Left ventricle myocardium inferior (tissue), 1 donor: ENCODE measurements at regions not wholly inside any gene's neighbourhood (a gene's known extent, or its start where the extent isn't known, plus 50 kb on each side); places are given as distances from the start of the nearest gene placed in this dataset.
"Not testable (repeated sequence)": the region's sequence is repeated elsewhere in the genome, so short reads cannot be mapped to it uniquely, and the experiment has no call there.

Experiments
- DNase-seq: peaks from one replicate; pipeline ENCODE4 v3.0.0-alpha.2; 2020
- H3K27ac ChIP-seq: fragments of 200-600 bp; replicated peaks from 2 replicates; pipeline ENCODE4 v1.8.0; 2021
- H3K27me3 ChIP-seq: fragments of 200-600 bp; 2 replicates; pipeline ENCODE4 v1.8.0; 2021; ENCODE audit warnings: low read depth
- H3K36me3 ChIP-seq: fragments of 200-600 bp; 2 replicates; pipeline ENCODE4 v1.8.0; 2021
- H3K4me1 ChIP-seq: fragments of 200-600 bp; 2 replicates; pipeline ENCODE4 v1.8.0; 2021
- H3K4me3 ChIP-seq: fragments of 200-600 bp; 2 replicates; pipeline ENCODE4 v1.8.0; 2021; ENCODE audit warnings: mild to moderate bottlenecking, moderate library complexity
- H3K9me3 ChIP-seq: fragments of 200-600 bp; replicated peaks from 2 replicates; pipeline ENCODE4 v1.8.0; 2021
- CTCF ChIP-seq: fragments of 200-600 bp; IDR thresholded peaks from 2 replicates; pipeline ENCODE4 v1.8.0; 2021; ENCODE audit warnings: antibody characterized with exemption, mild to moderate bottlenecking, borderline replicate concordance
- intact Hi-C: fragments of 100-400 bp; cut with micrococcal nuclease; formaldehyde crosslinking; loops from one replicate; pipeline ENCODE4 v1.11.0; 2022
- donor health status: DM: no; HTN: yes; CAD: no; lungs with severe emphysema.

DNA sequence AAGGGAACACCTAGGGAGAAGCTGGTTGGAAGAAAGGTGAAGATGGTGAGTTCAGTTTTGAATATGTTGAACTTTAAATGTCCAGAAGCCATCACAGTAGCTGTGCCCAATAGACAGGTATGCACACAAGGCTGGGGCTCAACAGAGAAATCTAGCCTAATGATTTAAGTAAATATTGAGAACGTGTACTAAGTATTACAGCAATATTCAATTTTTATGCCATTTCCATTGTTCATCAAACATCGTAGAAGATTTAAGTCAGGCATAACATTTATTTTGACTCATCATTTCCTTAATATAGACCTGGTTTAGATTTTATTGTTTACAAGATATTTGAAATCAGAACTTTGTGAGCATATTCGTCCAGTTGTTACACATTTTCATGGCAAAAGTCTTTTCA is 116.4 kb downstream of the HPGD start:
- no peak for DNase-seq
- H3K36me3 ChIP-seq, result no peaks in the 10 kb centered on the region
- intact Hi-C loops, result no loop called here
- H3K9me3 ChIP-seq, result no peaks in the 10 kb centered on the region
- H3K4me1 ChIP-seq, result no peaks in the 10 kb centered on the region
- H3K27me3 ChIP-seq, result peaks cover 23% of the 10 kb centered on the region
- no peak for TF ChIP-seq CTCF
- H3K4me3 ChIP-seq, result no peak overlapping the region
- no peak overlapping the region for H3K27ac ChIP-seq

DNA sequence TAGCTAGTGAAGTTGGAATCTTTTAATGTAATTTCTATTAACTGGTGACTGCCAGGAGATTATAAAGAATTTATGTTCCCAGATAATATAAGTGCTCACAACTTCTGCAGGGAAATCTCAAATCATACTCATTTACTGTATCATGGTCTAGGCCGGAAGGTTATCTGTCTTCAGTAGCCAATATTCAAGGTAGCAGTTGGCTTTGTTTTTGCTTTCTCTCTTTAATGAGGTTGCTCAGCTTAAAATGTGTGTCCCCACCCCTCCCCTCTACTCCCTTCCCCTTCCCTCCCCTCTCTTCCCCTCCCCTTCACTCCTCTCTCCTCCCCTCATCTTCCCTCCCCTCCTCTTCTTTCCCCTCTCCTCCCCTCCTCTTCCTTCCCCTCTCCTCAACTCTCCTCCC is 117.6 kb downstream of the HPGD start:
- H3K9me3 ChIP-seq, result no peaks in the 10 kb centered on the region
- H3K4me3 ChIP-seq, result no peak overlapping the region
- H3K27ac ChIP-seq, result no peak overlapping the region
- no peak for TF ChIP-seq CTCF
- intact Hi-C loops, result no loop called here
- no peak for DNase-seq
- H3K36me3 ChIP-seq, result no peaks in the 10 kb centered on the region
- peaks cover 23% of the 10 kb centered on the region for H3K27me3 ChIP-seq
- H3K4me1 ChIP-seq, result no peaks in the 10 kb centered on the region

- Histone ChIP-seq H3K4me1 (no peaks in the 10 kb centered on the region), H3K4me3 (no peak overlapping the region), H3K27ac (no peak overlapping the region), H3K27me3 (peaks cover 23% of the 10 kb centered on the region), H3K9me3 (no peaks in the 10 kb centered on the region), H3K36me3 (no peaks in the 10 kb centered on the region)
- intact Hi-C loops, result no loop called here
- no peak for DNase-seq
- no peak for TF ChIP-seq CTCF
These were observed 119.1 kb downstream of the HPGD start for GRCh38 chr4:174403177-174403543.

- Histone ChIP-seq H3K9me3 (no peaks in the 10 kb centered on the region), H3K4me1 (no peaks in the 10 kb centered on the region), H3K27me3 (peaks cover 23% of the 10 kb centered on the region), H3K36me3 (no peaks in the 10 kb centered on the region), H3K4me3 (no peak overlapping the region), H3K27ac (no peak overlapping the region)
- DNase-seq, result no peak
- no peak for TF ChIP-seq CTCF
- intact Hi-C loops, result no loop called here
These were observed 118.9 kb downstream of the CEP44 start for GRCh38 chr4:174402470-174403176.

DNA sequence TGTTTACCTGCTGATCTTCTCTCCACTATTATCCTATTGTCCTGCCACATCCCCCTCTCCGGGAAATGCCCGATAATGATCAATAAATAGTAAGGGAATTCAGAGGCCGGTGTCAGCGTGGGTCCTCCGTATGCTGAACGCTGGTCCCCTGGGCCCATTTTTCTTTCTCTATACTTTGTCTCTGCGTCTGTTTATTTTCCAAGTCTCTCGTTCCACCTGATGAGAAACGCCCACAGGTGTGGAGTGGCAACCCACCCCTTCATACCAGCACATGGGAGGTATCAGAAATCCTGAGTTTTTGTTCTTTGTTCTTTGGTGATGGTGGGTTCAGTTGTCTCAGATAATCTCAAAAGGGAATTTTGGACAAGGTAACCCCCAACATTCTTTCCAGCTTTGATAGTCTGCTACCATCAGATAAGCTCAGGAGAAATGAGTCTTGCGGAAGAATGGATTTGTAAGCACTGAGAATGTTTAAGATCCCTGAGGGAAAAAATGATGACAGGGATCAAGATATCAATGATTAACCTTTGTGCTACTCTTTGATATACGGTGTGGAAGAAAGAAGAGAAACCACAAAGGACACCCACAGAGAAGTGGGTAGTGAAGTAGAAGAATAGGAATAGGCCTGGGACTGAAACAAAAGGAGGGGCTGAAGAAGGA is 117.9 kb downstream of the CEP44 start:
- H3K4me1 ChIP-seq, result no peaks in the 10 kb centered on the region
- H3K27ac ChIP-seq, result no peak overlapping the region
- TF ChIP-seq CTCF, result no peak
- no peaks in the 10 kb centered on the region for H3K36me3 ChIP-seq
- DNase-seq, result no peak
- H3K9me3 ChIP-seq, result no peaks in the 10 kb centered on the region
- no peak overlapping the region for H3K4me3 ChIP-seq
- peaks cover 23% of the 10 kb centered on the region for H3K27me3 ChIP-seq
- intact Hi-C loops, result no loop called here

- H3K4me1 ChIP-seq, DNase-seq, H3K4me3 ChIP-seq, H3K27ac ChIP-seq, H3K36me3 ChIP-seq, H3K9me3 ChIP-seq, intact Hi-C loops: not testable (repeated sequence)
- H3K27me3 ChIP-seq, result peaks cover 23% of the 10 kb centered on the region
These were observed 117.0 kb downstream of the CEP44 start for GRCh38 chr4:174400603-174401302.
